Adrenal gland (tissue), 9 donors: ENCODE measurements at regions not wholly inside any gene's neighbourhood (a gene's known extent, or its start where the extent isn't known, plus 50 kb on each side); places are given as distances from the start of the nearest gene placed in this dataset.

ENCODE experiments used
- DNase-seq, 7 donors: peaks; one replicate each; pipeline ENCODE4 v3.0.0-alpha.2; 2019 to 2020
- H3K27ac ChIP-seq, 5 donors: fragments of 200-600 bp; sonication (generic) in 4 of 5; 1 replicate in 3 of 5; 2 replicates in 2 of 5; pipeline versions ENCODE4 v1.5.1 to v1.8.0; 2016 to 2020; ENCODE audit warnings: mild to moderate bottlenecking in 1 of 5
- H3K27me3 ChIP-seq: fragments of 200-600 bp; 2 replicates; pipeline ENCODE4 v1.8.0; 2021
- H3K36me3 ChIP-seq, 2 donors: fragments of 200-600 bp; replicated peaks in 1 of 2; 1 replicate in 1 of 2; 2 replicates in 1 of 2; pipeline versions ENCODE4 v1.5.1 to v1.8.0; 2018 to 2022
- H3K4me1 ChIP-seq, 2 donors: fragments of 200-600 bp; replicated peaks in 1 of 2; 1 replicate in 1 of 2; 2 replicates in 1 of 2; pipeline versions ENCODE4 v1.5.1 to v1.8.0; 2018 to 2021
- H3K4me3 ChIP-seq, 4 donors: fragments of 200-600 bp; sonication (generic) in 3 of 4; one replicate each; pipeline ENCODE4 v1.5.1; 2016 to 2018
- H3K9me3 ChIP-seq, 3 donors: fragments of 200-600 bp; sonication (generic) in 1 of 3; replicated peaks in 1 of 3; 1 replicate in 2 of 3; 2 replicates in 1 of 3; pipeline versions ENCODE4 v1.5.1 to v1.8.0; 2016 to 2021
- POLR2A ChIP-seq, 2 donors: fragments of 450-650 bp; IDR thresholded peaks; one replicate each; pipeline ENCODE4 v1.6.1; 2017; ENCODE audit warnings: antibody characterized with exemption in 2 of 2, mild to moderate bottlenecking in 2 of 2, moderate library complexity in 1 of 2
- WGBS, 4 donors: extraction: QIAGEN DNeasy Blood & Tissue Kit in 2 of 4; methylation state at CpG; one replicate each; pipeline versions ENCODE4 v1.1.5 to v1.1.7; 2013 to 2017; 5-methylcytosine and 5-hydroxymethylcytosine counted together
- intact Hi-C, 2 donors: fragments of 100-400 bp; cut with DNase I; formaldehyde crosslinking; loops; one replicate each; pipeline versions ENCODE4 v1.14.1 to v1.15.0; 2022 to 2023
- TF ChIP-seq, protein P1 (sequence below), 6 experiments: fragments of 450-650 bp in 4 of 6; fragments of 200-600 bp in 2 of 6; sonication (generic) in 1 of 6; IDR thresholded peaks; 1 replicate in 5 of 6; 2 replicates in 1 of 6; pipeline versions ENCODE4 v1.5.1 to v1.8.0; 2016 to 2021; ENCODE audit warnings: antibody characterized with exemption in 6 of 6, mild to moderate bottlenecking in 2 of 6, moderate library complexity in 1 of 6
- donor health status: healthy with polysubstance abuse.
- donor health status: Bipolar disorder and iron deficiency.
- donor health status: DM: yes; HTN: yes; CAD: no.
- donor health status: DM: no; HTN: no; CAD: no.
- donor health status: DM: no; HTN: no; CAD: no.

DNA sequence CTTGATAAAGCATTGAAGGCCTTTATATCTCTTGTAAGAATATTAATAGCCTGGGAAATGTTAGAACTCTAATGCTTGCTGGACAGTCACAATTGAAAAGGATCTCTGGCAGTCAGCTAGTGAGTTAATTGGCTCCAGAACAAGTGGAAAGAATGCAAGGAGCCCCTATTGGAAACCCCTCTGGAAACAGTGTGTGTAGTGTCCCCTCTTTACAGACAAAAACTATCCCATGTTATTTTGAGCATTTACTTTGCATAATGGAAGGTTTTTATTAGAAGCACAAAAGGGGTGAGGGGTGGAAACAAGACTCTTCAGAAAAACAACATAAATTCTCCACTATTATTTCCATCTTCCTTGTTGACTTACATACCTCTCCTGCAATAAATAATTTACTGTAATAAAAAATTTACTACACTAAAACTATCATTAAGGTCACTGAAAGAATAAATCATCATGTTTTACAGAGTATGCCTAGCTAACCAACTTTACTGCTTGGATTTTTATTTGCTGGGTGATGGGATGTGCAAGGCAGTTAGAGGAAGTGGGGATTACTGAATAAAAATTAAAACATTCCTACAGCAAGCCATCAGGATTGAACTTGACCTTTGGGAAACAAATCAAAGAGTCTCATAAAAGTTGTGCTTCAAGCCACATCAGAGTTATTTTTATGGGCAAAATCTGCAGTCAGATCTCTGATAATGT lies 610.4 kb downstream of the TBC1D4 start:
- no peak for DNase-seq
- Histone ChIP-seq H3K9me3 (no peaks in the 10 kb centered on the region), H3K27ac (no peak overlapping the region), H3K27me3 (no peaks in the 10 kb centered on the region), H3K36me3 (no peaks in the 10 kb centered on the region), H3K4me3 (no peak overlapping the region), H3K4me1 (peaks cover 0 to 6% of the 10 kb centered on the region in 2 donors)
- intact Hi-C loops: no loop called here
- TF ChIP-seq, protein P1, sequence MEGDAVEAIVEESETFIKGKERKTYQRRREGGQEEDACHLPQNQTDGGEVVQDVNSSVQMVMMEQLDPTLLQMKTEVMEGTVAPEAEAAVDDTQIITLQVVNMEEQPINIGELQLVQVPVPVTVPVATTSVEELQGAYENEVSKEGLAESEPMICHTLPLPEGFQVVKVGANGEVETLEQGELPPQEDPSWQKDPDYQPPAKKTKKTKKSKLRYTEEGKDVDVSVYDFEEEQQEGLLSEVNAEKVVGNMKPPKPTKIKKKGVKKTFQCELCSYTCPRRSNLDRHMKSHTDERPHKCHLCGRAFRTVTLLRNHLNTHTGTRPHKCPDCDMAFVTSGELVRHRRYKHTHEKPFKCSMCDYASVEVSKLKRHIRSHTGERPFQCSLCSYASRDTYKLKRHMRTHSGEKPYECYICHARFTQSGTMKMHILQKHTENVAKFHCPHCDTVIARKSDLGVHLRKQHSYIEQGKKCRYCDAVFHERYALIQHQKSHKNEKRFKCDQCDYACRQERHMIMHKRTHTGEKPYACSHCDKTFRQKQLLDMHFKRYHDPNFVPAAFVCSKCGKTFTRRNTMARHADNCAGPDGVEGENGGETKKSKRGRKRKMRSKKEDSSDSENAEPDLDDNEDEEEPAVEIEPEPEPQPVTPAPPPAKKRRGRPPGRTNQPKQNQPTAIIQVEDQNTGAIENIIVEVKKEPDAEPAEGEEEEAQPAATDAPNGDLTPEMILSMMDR (IDR thresholded peaks at IDR 0.05): no peak
- no peak for TF ChIP-seq POLR2A (IDR thresholded peaks at IDR 0.05)

DNA sequence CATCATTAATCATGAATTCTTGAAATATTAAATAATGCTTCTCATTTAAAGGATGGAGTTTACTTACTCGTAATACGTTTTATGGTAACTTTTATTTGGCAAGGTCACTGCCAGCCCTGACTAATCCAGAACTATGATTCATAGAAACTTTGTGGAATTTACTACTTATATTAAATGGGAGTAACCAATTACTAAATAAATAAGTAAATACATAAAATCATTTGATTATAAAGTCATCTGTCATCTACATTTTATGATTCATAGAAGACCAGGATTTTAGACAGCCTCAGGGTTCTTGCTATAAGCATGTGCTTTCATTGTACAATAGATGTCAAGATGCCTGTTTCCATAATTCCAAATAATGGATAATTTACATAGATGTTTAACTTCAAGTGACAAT lies 611.1 kb downstream of the TBC1D4 start:
- WGBS, 4 donors: 42 to 54% (median 53%) methylated on average over 2 of the region's 2 CpGs
- peaks cover 0 to 6% of the 10 kb centered on the region in 2 donors for H3K4me1 ChIP-seq
- TF ChIP-seq, protein P1 (IDR thresholded peaks at IDR 0.05): no peak
- no peak for TF ChIP-seq POLR2A (IDR thresholded peaks at IDR 0.05)
- no peak overlapping the region for H3K4me3 ChIP-seq
- no peaks in the 10 kb centered on the region for H3K9me3 ChIP-seq
- H3K27me3 ChIP-seq: no peaks in the 10 kb centered on the region
- intact Hi-C loops: no loop called here
- no peak for DNase-seq
- no peaks in the 10 kb centered on the region for H3K36me3 ChIP-seq
- H3K27ac ChIP-seq: no peak overlapping the region

DNA sequence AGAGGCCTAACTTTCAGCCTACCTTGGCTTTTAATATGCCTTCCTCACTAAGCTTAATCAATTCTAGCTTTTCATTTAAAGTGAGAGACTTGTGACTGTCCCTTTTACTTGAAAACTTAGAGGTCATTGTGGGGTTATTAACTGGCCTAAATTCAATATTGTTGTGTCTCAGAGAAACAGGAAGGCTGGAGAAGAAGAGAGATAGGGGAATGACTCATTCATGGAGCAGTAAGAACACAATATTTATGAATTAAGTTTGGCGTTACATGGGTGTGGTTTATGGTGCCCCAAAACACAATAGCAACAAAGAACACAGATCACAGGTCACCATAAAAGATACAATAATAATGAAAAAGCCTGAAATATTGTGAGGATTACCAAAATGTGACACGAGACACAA lies 612.1 kb downstream of the TBC1D4 start:
- H3K27me3 ChIP-seq: no peaks in the 10 kb centered on the region
- TF ChIP-seq, protein P1 (IDR thresholded peaks at IDR 0.05): no peak
- no peak for TF ChIP-seq POLR2A (IDR thresholded peaks at IDR 0.05)
- H3K36me3 ChIP-seq: no peaks in the 10 kb centered on the region
- DNase-seq: no peak
- intact Hi-C loops: no loop called here
- H3K9me3 ChIP-seq: no peaks in the 10 kb centered on the region
- H3K27ac ChIP-seq: no peak overlapping the region
- 57 to 64% (median 58%) methylated on average over 2 of the region's 2 CpGs for WGBS, 4 donors
- H3K4me3 ChIP-seq: no peak overlapping the region
- peaks cover 0 to 6% of the 10 kb centered on the region in 2 donors for H3K4me1 ChIP-seq

DNA sequence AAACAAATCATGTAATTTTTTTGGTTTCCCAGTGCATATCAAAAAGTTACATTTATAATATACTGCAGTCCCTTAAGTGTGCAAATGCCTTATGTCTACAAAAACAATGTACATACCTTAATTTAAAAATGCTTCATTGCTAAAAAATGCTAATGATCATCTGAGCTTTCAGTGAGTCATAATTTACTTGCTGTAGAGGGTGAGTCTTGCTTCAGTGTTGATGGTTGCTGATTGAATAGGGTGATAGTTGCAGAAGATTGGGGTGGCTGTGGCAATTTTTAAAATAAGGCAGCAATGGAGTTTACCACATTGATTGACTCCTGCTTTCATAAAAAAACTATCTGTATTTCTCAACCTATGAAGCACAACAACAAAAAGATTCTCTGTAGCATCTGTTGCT lies 613.9 kb downstream of the TBC1D4 start:
- Histone ChIP-seq H3K4me1 (peaks cover 0 to 6% of the 10 kb centered on the region in 2 donors), H3K9me3 (no peaks in the 10 kb centered on the region), H3K27me3 (no peaks in the 10 kb centered on the region), H3K4me3 (no peak overlapping the region), H3K36me3 (no peaks in the 10 kb centered on the region), H3K27ac (no peak overlapping the region)
- no peak for DNase-seq
- TF ChIP-seq, protein P1 (IDR thresholded peaks at IDR 0.05): no peak
- TF ChIP-seq POLR2A (IDR thresholded peaks at IDR 0.05): no peak
- intact Hi-C loops: no loop called here
